ENCODE measurements at regions not wholly inside any gene's neighbourhood (a gene's known extent, or its start where the extent isn't known, plus 50 kb on each side); places are given as distances from the start of the nearest gene placed in this dataset.

DNA sequence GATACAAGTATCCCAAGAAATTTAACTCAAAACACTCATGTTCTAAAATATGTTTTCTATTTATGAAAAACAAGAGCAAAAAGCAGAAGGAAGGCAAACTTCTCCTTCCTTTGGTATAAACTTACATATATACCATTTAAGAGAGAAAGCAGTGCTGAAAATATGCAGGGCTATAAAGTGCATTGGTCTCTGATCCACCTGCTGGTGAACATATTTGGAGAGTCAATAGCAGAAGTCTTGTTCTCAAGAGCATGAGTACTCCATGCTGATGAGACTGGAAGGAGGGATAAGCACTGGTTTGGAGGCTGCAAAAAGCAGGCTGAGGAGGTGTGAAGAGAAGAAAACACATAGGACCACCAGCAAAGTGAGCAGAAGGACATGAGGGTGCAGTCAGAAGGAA is 391.2 kb downstream of the STK39 start:
- TF ChIP-seq, protein P1, sequence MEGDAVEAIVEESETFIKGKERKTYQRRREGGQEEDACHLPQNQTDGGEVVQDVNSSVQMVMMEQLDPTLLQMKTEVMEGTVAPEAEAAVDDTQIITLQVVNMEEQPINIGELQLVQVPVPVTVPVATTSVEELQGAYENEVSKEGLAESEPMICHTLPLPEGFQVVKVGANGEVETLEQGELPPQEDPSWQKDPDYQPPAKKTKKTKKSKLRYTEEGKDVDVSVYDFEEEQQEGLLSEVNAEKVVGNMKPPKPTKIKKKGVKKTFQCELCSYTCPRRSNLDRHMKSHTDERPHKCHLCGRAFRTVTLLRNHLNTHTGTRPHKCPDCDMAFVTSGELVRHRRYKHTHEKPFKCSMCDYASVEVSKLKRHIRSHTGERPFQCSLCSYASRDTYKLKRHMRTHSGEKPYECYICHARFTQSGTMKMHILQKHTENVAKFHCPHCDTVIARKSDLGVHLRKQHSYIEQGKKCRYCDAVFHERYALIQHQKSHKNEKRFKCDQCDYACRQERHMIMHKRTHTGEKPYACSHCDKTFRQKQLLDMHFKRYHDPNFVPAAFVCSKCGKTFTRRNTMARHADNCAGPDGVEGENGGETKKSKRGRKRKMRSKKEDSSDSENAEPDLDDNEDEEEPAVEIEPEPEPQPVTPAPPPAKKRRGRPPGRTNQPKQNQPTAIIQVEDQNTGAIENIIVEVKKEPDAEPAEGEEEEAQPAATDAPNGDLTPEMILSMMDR (IDR thresholded peaks at IDR 0.05), result no peak
- TF ChIP-seq MXI1 (IDR thresholded peaks at IDR 0.05; ENCODE audit: low read depth, low read length), result no peak
- TF ChIP-seq, protein P2, sequence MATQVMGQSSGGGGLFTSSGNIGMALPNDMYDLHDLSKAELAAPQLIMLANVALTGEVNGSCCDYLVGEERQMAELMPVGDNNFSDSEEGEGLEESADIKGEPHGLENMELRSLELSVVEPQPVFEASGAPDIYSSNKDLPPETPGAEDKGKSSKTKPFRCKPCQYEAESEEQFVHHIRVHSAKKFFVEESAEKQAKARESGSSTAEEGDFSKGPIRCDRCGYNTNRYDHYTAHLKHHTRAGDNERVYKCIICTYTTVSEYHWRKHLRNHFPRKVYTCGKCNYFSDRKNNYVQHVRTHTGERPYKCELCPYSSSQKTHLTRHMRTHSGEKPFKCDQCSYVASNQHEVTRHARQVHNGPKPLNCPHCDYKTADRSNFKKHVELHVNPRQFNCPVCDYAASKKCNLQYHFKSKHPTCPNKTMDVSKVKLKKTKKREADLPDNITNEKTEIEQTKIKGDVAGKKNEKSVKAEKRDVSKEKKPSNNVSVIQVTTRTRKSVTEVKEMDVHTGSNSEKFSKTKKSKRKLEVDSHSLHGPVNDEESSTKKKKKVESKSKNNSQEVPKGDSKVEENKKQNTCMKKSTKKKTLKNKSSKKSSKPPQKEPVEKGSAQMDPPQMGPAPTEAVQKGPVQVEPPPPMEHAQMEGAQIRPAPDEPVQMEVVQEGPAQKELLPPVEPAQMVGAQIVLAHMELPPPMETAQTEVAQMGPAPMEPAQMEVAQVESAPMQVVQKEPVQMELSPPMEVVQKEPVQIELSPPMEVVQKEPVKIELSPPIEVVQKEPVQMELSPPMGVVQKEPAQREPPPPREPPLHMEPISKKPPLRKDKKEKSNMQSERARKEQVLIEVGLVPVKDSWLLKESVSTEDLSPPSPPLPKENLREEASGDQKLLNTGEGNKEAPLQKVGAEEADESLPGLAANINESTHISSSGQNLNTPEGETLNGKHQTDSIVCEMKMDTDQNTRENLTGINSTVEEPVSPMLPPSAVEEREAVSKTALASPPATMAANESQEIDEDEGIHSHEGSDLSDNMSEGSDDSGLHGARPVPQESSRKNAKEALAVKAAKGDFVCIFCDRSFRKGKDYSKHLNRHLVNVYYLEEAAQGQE (IDR thresholded peaks at IDR 0.05; ENCODE audit: low read depth, low read length), result no peak

All from SK-N-SH (cell line).